HEK293 (cell line): ENCODE measurements at regions not wholly inside any gene's neighbourhood (a gene's known extent, or its start where the extent isn't known, plus 50 kb on each side); places are given as distances from the start of the nearest gene placed in this dataset.

ENCODE experiments used
- WT1 ChIP-seq: fragments of 450-650 bp; formaldehyde crosslinking; IDR thresholded peaks from 2 replicates; pipeline ENCODE4 v1.5.1; 2016; ENCODE audit warnings: missing biosample characterization, missing genetic modification characterization
- ZBTB1 ChIP-seq: fragments of 450-650 bp; formaldehyde crosslinking; IDR thresholded peaks from 2 replicates; pipeline ENCODE4 v1.5.1; 2016; ENCODE audit warnings: missing biosample characterization, missing genetic modification characterization
- ZNF175 ChIP-seq: fragments of 450-650 bp; formaldehyde crosslinking; IDR thresholded peaks from 2 replicates; pipeline ENCODE4 v1.5.1; 2016; ENCODE audit warnings: missing biosample characterization, missing genetic modification characterization
- ZNF24 ChIP-seq: fragments of 450-650 bp; formaldehyde crosslinking; IDR thresholded peaks from 2 replicates; pipeline ENCODE4 v1.5.1; 2016; ENCODE audit warnings: missing biosample characterization, missing genetic modification characterization
- ZNF302 ChIP-seq: fragments of 450-650 bp; formaldehyde crosslinking; IDR thresholded peaks from 2 replicates; pipeline ENCODE4 v1.5.1; 2016; ENCODE audit warnings: missing biosample characterization, missing genetic modification characterization, low read depth
- TF ChIP-seq, protein P1 (sequence below): fragments of 450-650 bp; formaldehyde crosslinking; IDR thresholded peaks from 2 replicates; pipeline ENCODE4 v1.5.1; 2016; ENCODE audit warnings: missing biosample characterization, missing genetic modification characterization
- TF ChIP-seq, protein P2 (sequence below): fragments of 450-650 bp; IDR thresholded peaks from 2 replicates; pipeline ENCODE4 v1.5.1; 2018; ENCODE audit warnings: missing biosample characterization, missing genetic modification characterization
- TF ChIP-seq, protein P3 (sequence below): fragments of 450-650 bp; formaldehyde crosslinking; optimal IDR thresholded peaks from 2 replicates; pipeline ENCODE3; 2016; ENCODE audit warnings: missing biosample characterization, mild to moderate bottlenecking, missing genetic modification characterization

DNA sequence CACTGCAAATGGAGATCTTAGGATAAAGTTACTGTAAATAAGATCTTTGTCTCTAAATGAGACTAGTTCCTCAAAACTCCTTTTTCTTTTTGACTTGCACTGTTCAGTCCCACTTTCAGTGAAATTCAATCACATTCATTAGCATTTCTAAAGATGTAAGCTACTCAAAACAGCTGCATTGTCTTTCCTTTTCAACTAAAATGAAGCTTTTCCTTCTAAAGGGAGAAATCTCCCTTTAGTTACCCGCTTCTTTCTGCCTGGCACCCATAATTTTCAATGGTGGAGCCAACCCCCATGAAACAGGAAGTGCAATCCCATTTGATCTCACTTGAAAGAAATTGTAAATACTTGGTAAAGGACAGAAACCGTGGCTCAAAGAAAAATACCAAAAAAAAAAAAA, 387.4 kb upstream of the PKN2 start:
- TF ChIP-seq, protein P1, sequence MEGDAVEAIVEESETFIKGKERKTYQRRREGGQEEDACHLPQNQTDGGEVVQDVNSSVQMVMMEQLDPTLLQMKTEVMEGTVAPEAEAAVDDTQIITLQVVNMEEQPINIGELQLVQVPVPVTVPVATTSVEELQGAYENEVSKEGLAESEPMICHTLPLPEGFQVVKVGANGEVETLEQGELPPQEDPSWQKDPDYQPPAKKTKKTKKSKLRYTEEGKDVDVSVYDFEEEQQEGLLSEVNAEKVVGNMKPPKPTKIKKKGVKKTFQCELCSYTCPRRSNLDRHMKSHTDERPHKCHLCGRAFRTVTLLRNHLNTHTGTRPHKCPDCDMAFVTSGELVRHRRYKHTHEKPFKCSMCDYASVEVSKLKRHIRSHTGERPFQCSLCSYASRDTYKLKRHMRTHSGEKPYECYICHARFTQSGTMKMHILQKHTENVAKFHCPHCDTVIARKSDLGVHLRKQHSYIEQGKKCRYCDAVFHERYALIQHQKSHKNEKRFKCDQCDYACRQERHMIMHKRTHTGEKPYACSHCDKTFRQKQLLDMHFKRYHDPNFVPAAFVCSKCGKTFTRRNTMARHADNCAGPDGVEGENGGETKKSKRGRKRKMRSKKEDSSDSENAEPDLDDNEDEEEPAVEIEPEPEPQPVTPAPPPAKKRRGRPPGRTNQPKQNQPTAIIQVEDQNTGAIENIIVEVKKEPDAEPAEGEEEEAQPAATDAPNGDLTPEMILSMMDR (tag by site-specific recombination), result no peak
- TF ChIP-seq, protein P2, sequence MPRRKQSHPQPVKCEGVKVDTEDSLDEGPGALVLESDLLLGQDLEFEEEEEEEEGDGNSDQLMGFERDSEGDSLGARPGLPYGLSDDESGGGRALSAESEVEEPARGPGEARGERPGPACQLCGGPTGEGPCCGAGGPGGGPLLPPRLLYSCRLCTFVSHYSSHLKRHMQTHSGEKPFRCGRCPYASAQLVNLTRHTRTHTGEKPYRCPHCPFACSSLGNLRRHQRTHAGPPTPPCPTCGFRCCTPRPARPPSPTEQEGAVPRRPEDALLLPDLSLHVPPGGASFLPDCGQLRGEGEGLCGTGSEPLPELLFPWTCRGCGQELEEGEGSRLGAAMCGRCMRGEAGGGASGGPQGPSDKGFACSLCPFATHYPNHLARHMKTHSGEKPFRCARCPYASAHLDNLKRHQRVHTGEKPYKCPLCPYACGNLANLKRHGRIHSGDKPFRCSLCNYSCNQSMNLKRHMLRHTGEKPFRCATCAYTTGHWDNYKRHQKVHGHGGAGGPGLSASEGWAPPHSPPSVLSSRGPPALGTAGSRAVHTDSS, result no peak
- no peak for TF ChIP-seq ZNF175 (tag by site-specific recombination)
- TF ChIP-seq WT1 (tag by site-specific recombination), result no peak
- no peak for TF ChIP-seq ZNF302 (tag by site-specific recombination)
- no peak for TF ChIP-seq ZNF24 (tag by site-specific recombination)
- no peak for TF ChIP-seq ZBTB1 (tag by site-specific recombination)
- TF ChIP-seq, protein P3, sequence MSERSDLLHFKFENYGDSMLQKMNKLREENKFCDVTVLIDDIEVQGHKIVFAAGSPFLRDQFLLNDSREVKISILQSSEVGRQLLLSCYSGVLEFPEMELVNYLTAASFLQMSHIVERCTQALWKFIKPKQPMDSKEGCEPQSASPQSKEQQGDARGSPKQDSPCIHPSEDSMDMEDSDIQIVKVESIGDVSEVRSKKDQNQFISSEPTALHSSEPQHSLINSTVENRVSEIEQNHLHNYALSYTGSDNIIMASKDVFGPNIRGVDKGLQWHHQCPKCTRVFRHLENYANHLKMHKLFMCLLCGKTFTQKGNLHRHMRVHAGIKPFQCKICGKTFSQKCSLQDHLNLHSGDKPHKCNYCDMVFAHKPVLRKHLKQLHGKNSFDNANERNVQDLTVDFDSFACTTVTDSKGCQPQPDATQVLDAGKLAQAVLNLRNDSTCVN (tag by site-specific recombination), result no peak
